HepG2 (cell line): ENCODE measurements at regions not wholly inside any gene's neighbourhood (a gene's known extent, or its start where the extent isn't known, plus 50 kb on each side); places are given as distances from the start of the nearest gene placed in this dataset.

Source experiments
- ATAC-seq: fragments of 200-7000 bp; cut with Tn5 transposase; 3 replicates; pipeline ENCODE4 v1.9.1; 2020; ENCODE audit warnings: mild to moderate bottlenecking, moderate library complexity
- BruUV-seq: library from RNA; stranded (reverse); fragments of 400-500 nt; replicated peaks from 2 replicates; lab custom pipeline; 2021; lab: Mats Ljungman, UMichigan
- CTCF ChIA-PET: fragments of 300-600 bp; formaldehyde crosslinking; extraction: SDS; loops from one replicate; lab custom pipeline; 2021; ENCODE audit warnings: low total read pairs, inconsistent platforms, low intra/inter-chr PET ratio; lab: Yijun Ruan, JAX
- POLR2A ChIA-PET: fragments of 350-600 bp; sonication (Branson Sonifier 250); formaldehyde crosslinking; loops from one replicate; lab custom pipeline; 2020; ENCODE audit warnings: antibody characterized with exemption, inconsistent platforms; lab: Yijun Ruan, JAX
- DNase-seq: peaks from one replicate; pipeline ENCODE4 v3.0.0-alpha.2; 2015; ENCODE audit warnings: low spot score
- FAIRE-seq: peaks from 3 replicates; lab custom pipeline; 2011; peaks lifted over from hg19 to GRCh38; lab: Jason Lieb, UNC
- H2AFZ ChIP-seq: one replicate; pipeline ENCODE4 v1.6.1; 2011; ENCODE audit warnings: low read length, inconsistent platforms
- H3K27ac ChIP-seq: fragments of 300-600 bp; 3 replicates; pipeline ENCODE4 v1.8.0; 2011; ENCODE audit warnings: mixed run types, mild to moderate bottlenecking, mixed read lengths, low read length, inconsistent platforms; ENCODE audit not compliant: insufficient read depth; ENCODE audit errors: extremely low read length
- H3K27me3 ChIP-seq, 2 experiments: fragments of 200-600 bp in 1 of 2; 2 replicates in 1 of 2; 3 replicates in 1 of 2; pipeline versions ENCODE4 v1.6.0 to v1.8.0; 2011; ENCODE audit warnings: low read length in 2 of 2, mild to moderate bottlenecking in 2 of 2, moderate library complexity in 2 of 2, inconsistent platforms in 1 of 2; ENCODE audit not compliant: insufficient read depth in 2 of 2, control insufficient read depth in 1 of 2
- H3K36me3 ChIP-seq, 2 experiments: fragments of 200-600 bp in 1 of 2; replicated peaks in 1 of 2; 2 replicates in 1 of 2; 3 replicates in 1 of 2; pipeline versions ENCODE4 v1.5.1 to v1.8.0; 2011; ENCODE audit warnings: low read length in 2 of 2, inconsistent platforms in 1 of 2; ENCODE audit not compliant: insufficient read depth in 2 of 2, control insufficient read depth in 1 of 2
- H3K4me1 ChIP-seq: 2 replicates; pipeline ENCODE4 v1.5.1; 2012; ENCODE audit warnings: low read length, inconsistent platforms; ENCODE audit not compliant: insufficient read depth
- H3K4me2 ChIP-seq: 2 replicates; pipeline ENCODE4 v1.6.0; 2011; ENCODE audit warnings: low read depth, low read length, inconsistent platforms
- H3K4me3 ChIP-seq, 3 experiments: fragments of 200-600 bp in 1 of 3; sonication (generic), shearing (Covaris generic) in 1 of 3; replicated peaks in 1 of 3; 2 replicates each; pipeline ENCODE4 v1.5.1; 2011 to 2016; ENCODE audit warnings: low read length in 3 of 3, inconsistent platforms in 2 of 3, low read depth in 2 of 3, mild to moderate bottlenecking in 2 of 3, control low read depth in 1 of 3, mixed read lengths in 1 of 3; ENCODE audit not compliant: insufficient read depth in 1 of 3
- H3K79me2 ChIP-seq: one replicate; pipeline ENCODE4 v1.6.1; 2011; ENCODE audit warnings: low read length, inconsistent platforms; ENCODE audit not compliant: insufficient read depth
- H3K9ac ChIP-seq: 2 replicates; pipeline ENCODE4 v1.6.0; 2011; ENCODE audit warnings: mild to moderate bottlenecking, low read depth, low read length, inconsistent platforms; ENCODE audit not compliant: insufficient read depth
- H3K9me3 ChIP-seq: 2 replicates; pipeline ENCODE4 v1.5.1; 2012; ENCODE audit warnings: mild to moderate bottlenecking, low read length
- H4K20me1 ChIP-seq: 2 replicates; pipeline ENCODE4 v1.6.0; 2011; ENCODE audit warnings: inconsistent platforms, mild to moderate bottlenecking, low read length, moderate library complexity; ENCODE audit not compliant: insufficient read depth
- SRSF1 ChIP-seq: fragments of 200-400 bp; formaldehyde crosslinking; optimal IDR thresholded peaks from 2 replicates; pipeline ENCODE3; 2017; ENCODE audit warnings: mild to moderate bottlenecking, low read depth, low read length, moderate library complexity
- ZBTB40 ChIP-seq, 2 experiments: fragments of 450-650 bp in 1 of 2; sonication (generic) in 1 of 2; formaldehyde crosslinking in 1 of 2; IDR thresholded peaks; 2 replicates each; pipeline versions ENCODE4 v1.6.1 to v1.8.0; 2016 to 2022; ENCODE audit warnings: antibody characterized with exemption in 1 of 2, mild to moderate bottlenecking in 1 of 2, missing genetic modification reagents in 1 of 2
- ZNF230 ChIP-seq: sonication (generic); formaldehyde crosslinking; IDR thresholded peaks from 2 replicates; pipeline ENCODE4 v1.4.0; 2020; ENCODE audit warnings: mild to moderate bottlenecking, missing genetic modification reagents
- ZNF558 ChIP-seq: sonication (generic); formaldehyde crosslinking; IDR thresholded peaks from 2 replicates; pipeline ENCODE4 v1.9.0; 2022; ENCODE audit warnings: mild to moderate bottlenecking, missing genetic modification reagents, borderline replicate concordance
- ZNF766 ChIP-seq: sonication (generic); formaldehyde crosslinking; IDR thresholded peaks from 2 replicates; pipeline ENCODE4 v1.5.0; 2020; ENCODE audit warnings: missing genetic modification reagents, borderline replicate concordance
- in situ Hi-C: cut with HindIII; loops from 2 replicates; pipeline ENCODE4 v1.10.0; 2017; ENCODE audit warnings: low pct_unique_long_range_greater_than_20kb; ENCODE audit not compliant: extremely low pct_ligation_motif_present
- intact Hi-C: fragments of 100-400 bp; cut with micrococcal nuclease; formaldehyde crosslinking; loops from one replicate; pipeline ENCODE4 v1.10.0; 2022; ENCODE audit not compliant: unreplicated experiment
- TF ChIP-seq, protein P1 (sequence below): sonication (generic); formaldehyde crosslinking; IDR thresholded peaks from 2 replicates; pipeline ENCODE4 v1.4.0; 2020; ENCODE audit warnings: mild to moderate bottlenecking, missing genetic modification reagents, borderline replicate concordance
- TF ChIP-seq, protein P2 (sequence below): sonication (generic); formaldehyde crosslinking; IDR thresholded peaks from 2 replicates; pipeline ENCODE4 v1.4.0; 2020; ENCODE audit warnings: missing genetic modification reagents
- TF ChIP-seq, protein P3 (sequence below): sonication (generic); formaldehyde crosslinking; conservative IDR thresholded peaks from 2 replicates; pipeline ENCODE4 v1.4.0; 2020; ENCODE audit warnings: missing genetic modification reagents

DNA sequence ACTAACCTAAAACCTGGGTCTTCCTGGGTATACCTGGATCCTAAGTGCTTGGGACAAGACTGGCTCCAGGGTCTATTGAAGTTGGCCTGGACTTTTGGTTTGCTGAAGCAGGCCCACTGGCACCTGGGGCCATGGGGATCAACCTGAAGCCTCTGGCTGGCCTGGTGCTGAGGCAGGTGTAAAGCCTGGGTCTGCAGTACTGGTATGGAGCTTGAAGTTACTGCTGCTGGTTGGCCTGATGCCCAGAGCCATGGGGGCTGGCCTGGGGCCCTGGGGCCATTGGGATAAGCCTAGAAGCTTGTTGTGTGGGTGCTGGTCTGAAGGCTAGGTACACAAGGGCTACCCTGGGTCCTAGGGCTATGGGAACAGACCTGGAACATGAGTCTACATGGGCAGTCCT is 743.2 kb upstream of the GRIA3 start:
- H3K27me3 ChIP-seq, result no peaks in the 10 kb centered on the region
- H3K4me3 ChIP-seq, result no peak overlapping the region
- intact Hi-C loops, result no loop called here
- FAIRE-seq, result no peak
- ChIA-PET CTCF (no interaction called here), POLR2A (no interaction called here)
- H4K20me1 ChIP-seq, result no peaks in the 10 kb centered on the region
- no peak overlapping the region for H3K27ac ChIP-seq
- no peak for ATAC-seq
- no TSS peak for BruUV-seq
- no peaks in the 10 kb centered on the region for H3K4me1 ChIP-seq
- H3K9ac ChIP-seq, result no peak overlapping the region
- H3K36me3 ChIP-seq, result no peaks in the 10 kb centered on the region
- in situ Hi-C loops, result no loop called here
- H2AFZ ChIP-seq, result no peak overlapping the region
- peaks cover 37% of the 10 kb centered on the region for H3K9me3 ChIP-seq
- DNase-seq, result no peak
- H3K4me2 ChIP-seq, result no peak overlapping the region
- no peaks in the 10 kb centered on the region for H3K79me2 ChIP-seq
- TF ChIP-seq SRSF1 (no peak), ZNF766 (CRISPR knock-in tag) (no peak), ZNF230 (CRISPR knock-in tag) (no peak), ZBTB40 (IDR thresholded peaks at IDR 0.05) (no peak), ZBTB40 (CRISPR knock-in tag; IDR thresholded peaks at IDR 0.05) (no peak), ZNF558 (no peak)
- TF ChIP-seq, protein P1, sequence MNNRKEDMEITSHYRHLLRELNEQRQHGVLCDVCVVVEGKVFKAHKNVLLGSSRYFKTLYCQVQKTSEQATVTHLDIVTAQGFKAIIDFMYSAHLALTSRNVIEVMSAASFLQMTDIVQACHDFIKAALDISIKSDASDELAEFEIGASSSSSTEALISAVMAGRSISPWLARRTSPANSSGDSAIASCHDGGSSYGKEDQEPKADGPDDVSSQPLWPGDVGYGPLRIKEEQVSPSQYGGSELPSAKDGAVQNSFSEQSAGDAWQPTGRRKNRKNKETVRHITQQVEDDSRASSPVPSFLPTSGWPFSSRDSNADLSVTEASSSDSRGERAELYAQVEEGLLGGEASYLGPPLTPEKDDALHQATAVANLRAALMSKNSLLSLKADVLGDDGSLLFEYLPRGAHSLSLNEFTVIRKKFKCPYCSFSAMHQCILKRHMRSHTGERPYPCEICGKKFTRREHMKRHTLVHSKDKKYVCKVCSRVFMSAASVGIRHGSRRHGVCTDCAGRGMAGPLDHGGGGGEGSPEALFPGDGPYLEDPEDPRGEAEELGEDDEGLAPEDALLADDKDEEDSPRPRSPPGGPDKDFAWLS (CRISPR knock-in tag), result no peak
- TF ChIP-seq, protein P2, sequence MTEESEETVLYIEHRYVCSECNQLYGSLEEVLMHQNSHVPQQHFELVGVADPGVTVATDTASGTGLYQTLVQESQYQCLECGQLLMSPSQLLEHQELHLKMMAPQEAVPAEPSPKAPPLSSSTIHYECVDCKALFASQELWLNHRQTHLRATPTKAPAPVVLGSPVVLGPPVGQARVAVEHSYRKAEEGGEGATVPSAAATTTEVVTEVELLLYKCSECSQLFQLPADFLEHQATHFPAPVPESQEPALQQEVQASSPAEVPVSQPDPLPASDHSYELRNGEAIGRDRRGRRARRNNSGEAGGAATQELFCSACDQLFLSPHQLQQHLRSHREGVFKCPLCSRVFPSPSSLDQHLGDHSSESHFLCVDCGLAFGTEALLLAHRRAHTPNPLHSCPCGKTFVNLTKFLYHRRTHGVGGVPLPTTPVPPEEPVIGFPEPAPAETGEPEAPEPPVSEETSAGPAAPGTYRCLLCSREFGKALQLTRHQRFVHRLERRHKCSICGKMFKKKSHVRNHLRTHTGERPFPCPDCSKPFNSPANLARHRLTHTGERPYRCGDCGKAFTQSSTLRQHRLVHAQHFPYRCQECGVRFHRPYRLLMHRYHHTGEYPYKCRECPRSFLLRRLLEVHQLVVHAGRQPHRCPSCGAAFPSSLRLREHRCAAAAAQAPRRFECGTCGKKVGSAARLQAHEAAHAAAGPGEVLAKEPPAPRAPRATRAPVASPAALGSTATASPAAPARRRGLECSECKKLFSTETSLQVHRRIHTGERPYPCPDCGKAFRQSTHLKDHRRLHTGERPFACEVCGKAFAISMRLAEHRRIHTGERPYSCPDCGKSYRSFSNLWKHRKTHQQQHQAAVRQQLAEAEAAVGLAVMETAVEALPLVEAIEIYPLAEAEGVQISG (CRISPR knock-in tag), result no peak
- TF ChIP-seq, protein P3, sequence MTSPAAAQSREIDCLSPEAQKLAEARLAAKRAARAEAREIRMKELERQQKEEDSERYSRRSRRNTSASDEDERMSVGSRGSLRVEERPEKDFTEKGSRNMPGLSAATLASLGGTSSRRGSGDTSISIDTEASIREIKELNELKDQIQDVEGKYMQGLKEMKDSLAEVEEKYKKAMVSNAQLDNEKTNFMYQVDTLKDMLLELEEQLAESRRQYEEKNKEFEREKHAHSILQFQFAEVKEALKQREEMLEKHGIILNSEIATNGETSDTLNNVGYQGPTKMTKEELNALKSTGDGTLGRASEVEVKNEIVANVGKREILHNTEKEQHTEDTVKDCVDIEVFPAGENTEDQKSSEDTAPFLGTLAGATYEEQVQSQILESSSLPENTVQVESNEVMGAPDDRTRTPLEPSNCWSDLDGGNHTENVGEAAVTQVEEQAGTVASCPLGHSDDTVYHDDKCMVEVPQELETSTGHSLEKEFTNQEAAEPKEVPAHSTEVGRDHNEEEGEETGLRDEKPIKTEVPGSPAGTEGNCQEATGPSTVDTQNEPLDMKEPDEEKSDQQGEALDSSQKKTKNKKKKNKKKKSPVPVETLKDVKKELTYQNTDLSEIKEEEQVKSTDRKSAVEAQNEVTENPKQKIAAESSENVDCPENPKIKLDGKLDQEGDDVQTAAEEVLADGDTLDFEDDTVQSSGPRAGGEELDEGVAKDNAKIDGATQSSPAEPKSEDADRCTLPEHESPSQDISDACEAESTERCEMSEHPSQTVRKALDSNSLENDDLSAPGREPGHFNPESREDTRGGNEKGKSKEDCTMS (CRISPR knock-in tag), result no peak
